Skeletal muscle satellite cell (primary cell): ENCODE measurements at regions not wholly inside any gene's neighbourhood (a gene's known extent, or its start where the extent isn't known, plus 50 kb on each side); places are given as distances from the start of the nearest gene placed in this dataset.

Experiments used
- H3K27me3 ChIP-seq: 2 replicates; pipeline ENCODE4 v1.7.0; 2013; ENCODE audit warnings: low read length; ENCODE audit not compliant: control insufficient read depth, insufficient read depth
- H3K36me3 ChIP-seq: 2 replicates; pipeline ENCODE4 v1.7.0; 2013; ENCODE audit warnings: mild to moderate bottlenecking, control low read depth, low read length; ENCODE audit not compliant: insufficient read depth
- H3K4me1 ChIP-seq: 2 replicates; pipeline ENCODE4 v1.7.0; 2013; ENCODE audit warnings: low read length; ENCODE audit not compliant: control insufficient read depth, insufficient read depth
- H3K4me2 ChIP-seq: 2 replicates; pipeline ENCODE4 v1.7.0; 2013; ENCODE audit warnings: mild to moderate bottlenecking, low read length
- H3K4me3 ChIP-seq: 2 replicates; pipeline ENCODE4 v1.7.0; 2013; ENCODE audit warnings: low read length
- H3K9ac ChIP-seq: 2 replicates; pipeline ENCODE4 v1.7.0; 2013; ENCODE audit warnings: mild to moderate bottlenecking, low read depth, low read length, moderate library complexity
- H3K9me3 ChIP-seq: replicated peaks from 2 replicates; pipeline ENCODE4 v1.7.0; 2013; ENCODE audit warnings: mild to moderate bottlenecking, control low read depth, low read length

GRCh38 chr9:13487936-13488335, 208.4 kb upstream of the MPDZ start:
- H3K9me3 ChIP-seq = no peaks in the 10 kb centered on the region
- no peaks in the 10 kb centered on the region for H3K36me3 ChIP-seq
- no peak overlapping the region for H3K4me2 ChIP-seq
- no peak overlapping the region for H3K4me3 ChIP-seq
- H3K4me1 ChIP-seq = peaks cover 4% of the 10 kb centered on the region
- no peak overlapping the region for H3K9ac ChIP-seq
- peaks cover 15% of the 10 kb centered on the region for H3K27me3 ChIP-seq

- H3K4me1 ChIP-seq = peaks cover 4% of the 10 kb centered on the region
- no peaks in the 10 kb centered on the region for H3K9me3 ChIP-seq
- H3K4me3 ChIP-seq = no peak overlapping the region
- no peak overlapping the region for H3K9ac ChIP-seq
- H3K27me3 ChIP-seq = peaks cover 13% of the 10 kb centered on the region
- H3K36me3 ChIP-seq = no peaks in the 10 kb centered on the region
- no peak overlapping the region for H3K4me2 ChIP-seq
These were observed 208.0 kb upstream of the MPDZ start for GRCh38 chr9:13487498-13487897.

GRCh38 chr9:13487071-13487470, 207.6 kb upstream of the MPDZ start:
- H3K4me3 ChIP-seq = no peak overlapping the region
- no peak overlapping the region for H3K4me2 ChIP-seq
- H3K4me1 ChIP-seq = peaks cover 4% of the 10 kb centered on the region
- H3K9me3 ChIP-seq = no peaks in the 10 kb centered on the region
- no peak overlapping the region for H3K9ac ChIP-seq
- no peaks in the 10 kb centered on the region for H3K36me3 ChIP-seq
- peaks cover 9% of the 10 kb centered on the region for H3K27me3 ChIP-seq

GRCh38 chr9:13485068-13485596, 205.6 kb upstream of the MPDZ start:
- Histone ChIP-seq H3K4me3 (no peak overlapping the region), H3K36me3 (no peaks in the 10 kb centered on the region), H3K27me3 (peaks cover 3% of the 10 kb centered on the region), H3K4me1 (peaks cover 4% of the 10 kb centered on the region), H3K9me3 (no peaks in the 10 kb centered on the region), H3K4me2 (no peak overlapping the region), H3K9ac (no peak overlapping the region)

GRCh38 chr9:13484186-13484585, 204.7 kb upstream of the MPDZ start:
- Histone ChIP-seq H3K36me3 (no peaks in the 10 kb centered on the region), H3K9me3 (no peaks in the 10 kb centered on the region), H3K4me1 (peaks cover 4% of the 10 kb centered on the region), H3K4me3 (no peak overlapping the region), H3K27me3 (peaks cover 3% of the 10 kb centered on the region), H3K9ac (no peak overlapping the region), H3K4me2 (no peak overlapping the region)

GRCh38 chr9:13481274-13481673, 201.8 kb upstream of the MPDZ start:
- no peak overlapping the region for H3K9ac ChIP-seq
- H3K27me3 ChIP-seq = peaks cover 3% of the 10 kb centered on the region
- no peaks in the 10 kb centered on the region for H3K9me3 ChIP-seq
- H3K4me2 ChIP-seq = no peak overlapping the region
- H3K36me3 ChIP-seq = no peaks in the 10 kb centered on the region
- H3K4me1 ChIP-seq = peaks cover 4% of the 10 kb centered on the region
- no peak overlapping the region for H3K4me3 ChIP-seq

GRCh38 chr9:13480693-13481092, 201.2 kb upstream of the MPDZ start:
- H3K36me3 ChIP-seq = no peaks in the 10 kb centered on the region
- H3K9ac ChIP-seq = no peak overlapping the region
- H3K27me3 ChIP-seq = peaks cover 3% of the 10 kb centered on the region
- peaks cover 4% of the 10 kb centered on the region for H3K4me1 ChIP-seq
- H3K9me3 ChIP-seq = peaks cover 3% of the 10 kb centered on the region
- no peak overlapping the region for H3K4me3 ChIP-seq
- H3K4me2 ChIP-seq = no peak overlapping the region

GRCh38 chr9:13479096-13479495, 199.6 kb upstream of the MPDZ start:
- Histone ChIP-seq H3K36me3 (no peaks in the 10 kb centered on the region), H3K4me3 (no peak overlapping the region), H3K27me3 (peaks cover 8% of the 10 kb centered on the region), H3K9me3 (peaks cover 8% of the 10 kb centered on the region), H3K9ac (no peak overlapping the region), H3K4me2 (no peak overlapping the region), H3K4me1 (no peaks in the 10 kb centered on the region)

GRCh38 chr9:13478639-13479038, 199.1 kb upstream of the MPDZ start:
- Histone ChIP-seq H3K4me1 (no peaks in the 10 kb centered on the region), H3K36me3 (no peaks in the 10 kb centered on the region), H3K27me3 (peaks cover 10% of the 10 kb centered on the region), H3K9ac (no peak overlapping the region), H3K4me3 (no peak overlapping the region), H3K9me3 (peaks cover 8% of the 10 kb centered on the region), H3K4me2 (no peak overlapping the region)

- no peaks in the 10 kb centered on the region for H3K4me1 ChIP-seq
- H3K9ac ChIP-seq = no peak overlapping the region
- H3K27me3 ChIP-seq = peaks cover 12% of the 10 kb centered on the region
- H3K4me2 ChIP-seq = no peak overlapping the region
- no peak overlapping the region for H3K4me3 ChIP-seq
- peaks cover 8% of the 10 kb centered on the region for H3K9me3 ChIP-seq
- H3K36me3 ChIP-seq = no peaks in the 10 kb centered on the region
These were observed 198.7 kb upstream of the MPDZ start for GRCh38 chr9:13478160-13478559.

GRCh38 chr9:13470836-13471235, 191.3 kb upstream of the MPDZ start:
- H3K9me3 ChIP-seq = peaks cover 6% of the 10 kb centered on the region
- no peak overlapping the region for H3K4me3 ChIP-seq
- H3K4me1 ChIP-seq = no peaks in the 10 kb centered on the region
- peaks cover 37% of the 10 kb centered on the region for H3K27me3 ChIP-seq
- H3K4me2 ChIP-seq = no peak overlapping the region
- no peak overlapping the region for H3K9ac ChIP-seq
- H3K36me3 ChIP-seq = no peaks in the 10 kb centered on the region

GRCh38 chr9:13467157-13467556, 187.7 kb upstream of the MPDZ start:
- Histone ChIP-seq H3K36me3 (no peaks in the 10 kb centered on the region), H3K9ac (no peak overlapping the region), H3K4me3 (no peak overlapping the region)

More at GRCh38 chr9:13467157-13467556, 187.7 kb upstream of the MPDZ start:
- Histone ChIP-seq H3K27me3 (peaks cover 38% of the 10 kb centered on the region), H3K4me1 (no peaks in the 10 kb centered on the region), H3K4me2 (no peak overlapping the region), H3K9me3 (no peaks in the 10 kb centered on the region)
